GM21367 (cell line): ENCODE measurements at regions not wholly inside any gene's neighbourhood (a gene's known extent, or its start where the extent isn't known, plus 50 kb on each side); places are given as distances from the start of the nearest gene placed in this dataset.
"Not testable (repeated sequence)": the region's sequence is repeated elsewhere in the genome, so short reads cannot be mapped to it uniquely, and the experiment has no call there.

Experiments
- ATAC-seq: cut with Tn5 transposase; IDR thresholded peaks from one replicate; pipeline ENCODE4 v1.9.1; 2021; ENCODE audit not compliant: unreplicated experiment

GRCh38 chr2:180927030-180927686, 53.2 kb upstream of the UBE2E3 start:
- no peak for ATAC-seq

GRCh38 chr2:180925700-180926099, 54.7 kb upstream of the UBE2E3 start:
- ATAC-seq: no peak

- no peak for ATAC-seq
Measured at GRCh38 chr2:180924063-180924462, 56.3 kb upstream of the UBE2E3 start.

GRCh38 chr2:180910831-180911665, 69.4 kb upstream of the UBE2E3 start:
- ATAC-seq: no peak

- ATAC-seq: no peak
Measured at GRCh38 chr2:180907731-180908130, 72.7 kb upstream of the UBE2E3 start.

GRCh38 chr2:180905461-180905860, 74.9 kb upstream of the UBE2E3 start:
- ATAC-seq: no peak

GRCh38 chr2:180905002-180905401, 75.4 kb upstream of the UBE2E3 start:
- no peak for ATAC-seq

- no peak for ATAC-seq
Measured at GRCh38 chr2:180901331-180901730, 79.1 kb upstream of the UBE2E3 start.

GRCh38 chr2:180893752-180894151, 86.7 kb upstream of the UBE2E3 start:
- no peak for ATAC-seq

- ATAC-seq: no peak
Measured at GRCh38 chr2:180892091-180892490, 88.3 kb upstream of the UBE2E3 start.

GRCh38 chr2:180891360-180891759, 89.0 kb upstream of the UBE2E3 start:
- ATAC-seq: no peak

GRCh38 chr2:180890781-180891180, 89.6 kb upstream of the UBE2E3 start:
- no peak for ATAC-seq

GRCh38 chr2:180882959-180883358, 97.4 kb upstream of the UBE2E3 start:
- no peak for ATAC-seq

GRCh38 chr2:180876506-180876905, 103.9 kb upstream of the UBE2E3 start:
- no peak for ATAC-seq

- ATAC-seq: no peak
Measured at GRCh38 chr2:180873219-180873618, 107.2 kb upstream of the UBE2E3 start.

GRCh38 chr2:180872781-180873180, 107.6 kb upstream of the UBE2E3 start:
- not testable (repeated sequence) for ATAC-seq

- no peak for ATAC-seq
Measured at GRCh38 chr2:180872255-180872654, 108.2 kb upstream of the UBE2E3 start.

- no peak for ATAC-seq
Measured at GRCh38 chr2:180871649-180872048, 108.8 kb upstream of the UBE2E3 start.

GRCh38 chr2:180849851-180850250, 130.6 kb upstream of the UBE2E3 start:
- ATAC-seq: no peak

- no peak for ATAC-seq
Measured at GRCh38 chr2:180848393-180848792, 132.0 kb upstream of the UBE2E3 start.

- no peak for ATAC-seq
Measured at GRCh38 chr2:180846756-180847472, 133.5 kb upstream of the UBE2E3 start.

- no peak for ATAC-seq
Measured at GRCh38 chr2:180842461-180842860, 137.9 kb upstream of the UBE2E3 start.
